OCI-LY7 (cell line): ENCODE measurements at regions not wholly inside any gene's neighbourhood (a gene's known extent, or its start where the extent isn't known, plus 50 kb on each side); places are given as distances from the start of the nearest gene placed in this dataset.
"Not testable (repeated sequence)": the region's sequence is repeated elsewhere in the genome, so short reads cannot be mapped to it uniquely, and the experiment has no call there.

ENCODE experiments used
- BruUV-seq: library from RNA; stranded (reverse); fragments of 400-500 nt; replicated peaks from 2 replicates; lab custom pipeline; 2021; lab: Mats Ljungman, UMichigan
- CTCF ChIA-PET: fragments of 300-600 bp; sonication (Branson Sonifier 250); formaldehyde crosslinking; loops from one replicate; lab custom pipeline; 2022; ENCODE audit warnings: antibody characterized with exemption; ENCODE audit not compliant: unreplicated experiment; lab: Charles Lee
- POLR2A ChIA-PET: fragments of 300-600 bp; sonication (Branson Sonifier 250); formaldehyde crosslinking; loops from one replicate; lab custom pipeline; 2022; ENCODE audit warnings: antibody characterized with exemption; lab: Charles Lee
- DNase-seq: peaks from one replicate; pipeline ENCODE4 v3.0.0-alpha.2; 2015; ENCODE audit warnings: low spot score
- H2AFZ ChIP-seq: fragments of 200-600 bp; sonication (generic), shearing (Covaris generic); 2 replicates; pipeline ENCODE4 v1.6.1; 2014; ENCODE audit warnings: mild to moderate bottlenecking, antibody characterized with exemption, low read length, moderate library complexity
- H3K27ac ChIP-seq: fragments of 200-600 bp; sonication (generic); 2 replicates; pipeline ENCODE4 v1.5.1; 2014; ENCODE audit warnings: mixed run types, low read depth, mild to moderate bottlenecking, moderate library complexity, low read length, inconsistent platforms; ENCODE audit not compliant: poor library complexity, severe bottlenecking
- H3K36me3 ChIP-seq: fragments of 200-600 bp; sonication (generic); 2 replicates; pipeline ENCODE4 v1.6.1; 2014; ENCODE audit warnings: mild to moderate bottlenecking, antibody characterized with exemption, low read length, moderate library complexity, mixed read lengths; ENCODE audit not compliant: insufficient read depth
- H3K4me1 ChIP-seq: fragments of 200-600 bp; sonication (generic); 2 replicates; pipeline ENCODE4 v1.5.1; 2014; ENCODE audit warnings: mild to moderate bottlenecking, low read length; ENCODE audit not compliant: insufficient read depth, poor library complexity, severe bottlenecking
- H3K4me2 ChIP-seq: fragments of 200-600 bp; sonication (generic); 2 replicates; pipeline ENCODE4 v1.6.1; 2014; ENCODE audit warnings: mild to moderate bottlenecking, low read length
- H3K4me3 ChIP-seq: fragments of 200-600 bp; sonication (generic); 2 replicates; pipeline ENCODE4 v1.5.1; 2014; ENCODE audit warnings: mild to moderate bottlenecking, low read depth, low read length; ENCODE audit not compliant: poor library complexity, severe bottlenecking
- H3K79me2 ChIP-seq: fragments of 200-600 bp; sonication (generic); 2 replicates; pipeline ENCODE4 v1.6.1; 2016; ENCODE audit warnings: low read depth, mild to moderate bottlenecking, low read length, moderate library complexity, mixed read lengths; ENCODE audit not compliant: insufficient read depth
- H3K9me2 ChIP-seq: fragments of 200-600 bp; sonication (generic); 2 replicates; pipeline ENCODE4 v1.6.1; 2016; ENCODE audit warnings: mild to moderate bottlenecking, low read length, mixed read lengths; ENCODE audit not compliant: insufficient read depth
- H3K9me3 ChIP-seq: fragments of 200-600 bp; sonication (generic); 2 replicates; pipeline ENCODE4 v1.6.1; 2014; ENCODE audit warnings: mild to moderate bottlenecking, mixed run types, low read length, mixed read lengths
- H4K20me1 ChIP-seq: fragments of 200-600 bp; sonication (generic); 2 replicates; pipeline ENCODE4 v1.6.1; 2014; ENCODE audit warnings: mild to moderate bottlenecking, antibody characterized with exemption, low read length, moderate library complexity, mixed read lengths; ENCODE audit not compliant: insufficient read depth
- EZH2phosphoT487 ChIP-seq: fragments of 200-600 bp; sonication (generic); IDR thresholded peaks from 2 replicates; pipeline ENCODE4 v1.6.1; 2018; ENCODE audit warnings: low read depth, borderline replicate concordance, mild to moderate bottlenecking, mixed run types, antibody characterized with exemption, low read length, moderate library complexity, mixed read lengths
- intact Hi-C: fragments of 100-400 bp; cut with micrococcal nuclease; formaldehyde crosslinking; loops from one replicate; pipeline ENCODE4 v1.10.0; 2022; ENCODE audit not compliant: unreplicated experiment
- TF ChIP-seq, protein P1 (sequence below): fragments of 200-600 bp; sonication (generic); conservative IDR thresholded peaks from 2 replicates; pipeline ENCODE4 v1.5.1; 2014; ENCODE audit warnings: mild to moderate bottlenecking, antibody characterized with exemption, low read length, moderate library complexity, mixed read lengths

DNA sequence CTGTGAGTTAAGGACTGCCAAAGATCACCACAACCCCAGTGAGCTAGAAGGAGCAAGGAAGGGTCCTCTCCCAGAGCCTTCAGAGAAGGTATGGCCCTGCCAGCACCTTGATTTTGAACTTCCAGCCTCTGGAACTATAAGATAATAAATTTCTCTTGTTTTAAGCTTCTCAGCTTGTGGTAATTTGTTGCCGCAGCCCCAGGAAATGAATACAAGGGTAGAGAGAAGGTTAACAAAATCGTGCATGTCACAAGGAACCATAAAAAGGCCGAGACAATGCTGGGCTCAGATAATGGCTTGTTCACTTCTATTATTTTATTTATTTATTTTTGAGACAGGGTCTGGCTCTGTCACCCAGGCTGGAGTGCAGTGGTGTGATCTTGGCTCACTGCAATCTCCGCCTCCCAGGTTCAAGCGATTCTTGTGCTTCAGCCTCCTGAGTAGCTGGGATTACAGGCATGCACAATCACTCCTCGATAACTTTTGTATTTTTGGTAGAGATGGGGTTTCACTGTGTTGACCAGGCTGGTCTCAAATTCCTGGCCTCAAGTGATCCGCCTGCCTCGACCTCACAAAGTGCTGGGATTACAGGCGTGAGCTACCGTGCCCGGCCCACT is 71.5 kb downstream of the WSB1 start:
- H3K9me3 ChIP-seq, H3K79me2 ChIP-seq, H2AFZ ChIP-seq, H3K9me2 ChIP-seq, BruUV-seq, POLR2A ChIA-PET, CTCF ChIA-PET, H3K36me3 ChIP-seq, H3K4me1 ChIP-seq, H3K4me3 ChIP-seq, DNase-seq, H3K27ac ChIP-seq, H3K4me2 ChIP-seq, H4K20me1 ChIP-seq: not testable (repeated sequence)
- intact Hi-C loops = loop anchor here (10.0 kb wide), 1 partner anchor 69 kb away; no protein-coding TSS in a partner anchor

DNA sequence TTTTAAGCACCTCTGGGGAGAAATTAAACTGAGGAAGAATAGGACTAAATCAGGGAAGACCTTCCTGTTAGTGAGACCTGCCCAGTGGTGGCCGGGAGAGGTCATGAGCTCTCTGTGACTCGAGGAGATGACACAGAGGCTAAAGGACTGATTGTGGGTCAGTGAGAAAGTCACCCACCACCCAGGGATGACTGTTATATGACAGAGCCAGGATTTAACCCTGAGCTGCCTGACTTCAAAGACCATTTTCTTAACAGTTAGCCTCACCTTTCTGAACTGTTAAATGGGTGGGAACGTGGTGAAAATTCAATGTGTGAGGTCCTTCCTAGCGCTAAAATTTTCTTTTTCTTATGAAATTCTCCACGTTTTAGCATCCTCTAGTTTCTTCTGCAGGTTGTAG is 72.5 kb downstream of the WSB1 start:
- H3K4me2 ChIP-seq = no peak overlapping the region
- no peaks in the 10 kb centered on the region for H3K9me2 ChIP-seq
- no peak overlapping the region for H3K4me3 ChIP-seq
- H4K20me1 ChIP-seq = no peaks in the 10 kb centered on the region
- H3K27ac ChIP-seq = no peak overlapping the region
- no peaks in the 10 kb centered on the region for H3K79me2 ChIP-seq
- ChIA-PET POLR2A (no interaction called here), CTCF (no interaction called here)
- H3K36me3 ChIP-seq = no peaks in the 10 kb centered on the region
- H3K9me3 ChIP-seq = no peaks in the 10 kb centered on the region
- TF ChIP-seq EZH2phosphoT487 = no peak
- TF ChIP-seq, protein P1, sequence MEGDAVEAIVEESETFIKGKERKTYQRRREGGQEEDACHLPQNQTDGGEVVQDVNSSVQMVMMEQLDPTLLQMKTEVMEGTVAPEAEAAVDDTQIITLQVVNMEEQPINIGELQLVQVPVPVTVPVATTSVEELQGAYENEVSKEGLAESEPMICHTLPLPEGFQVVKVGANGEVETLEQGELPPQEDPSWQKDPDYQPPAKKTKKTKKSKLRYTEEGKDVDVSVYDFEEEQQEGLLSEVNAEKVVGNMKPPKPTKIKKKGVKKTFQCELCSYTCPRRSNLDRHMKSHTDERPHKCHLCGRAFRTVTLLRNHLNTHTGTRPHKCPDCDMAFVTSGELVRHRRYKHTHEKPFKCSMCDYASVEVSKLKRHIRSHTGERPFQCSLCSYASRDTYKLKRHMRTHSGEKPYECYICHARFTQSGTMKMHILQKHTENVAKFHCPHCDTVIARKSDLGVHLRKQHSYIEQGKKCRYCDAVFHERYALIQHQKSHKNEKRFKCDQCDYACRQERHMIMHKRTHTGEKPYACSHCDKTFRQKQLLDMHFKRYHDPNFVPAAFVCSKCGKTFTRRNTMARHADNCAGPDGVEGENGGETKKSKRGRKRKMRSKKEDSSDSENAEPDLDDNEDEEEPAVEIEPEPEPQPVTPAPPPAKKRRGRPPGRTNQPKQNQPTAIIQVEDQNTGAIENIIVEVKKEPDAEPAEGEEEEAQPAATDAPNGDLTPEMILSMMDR = no peak
- intact Hi-C loops = loop anchor here (10.0 kb wide), 1 partner anchor 68 kb away; no protein-coding TSS in a partner anchor
- H2AFZ ChIP-seq = no peak overlapping the region
- BruUV-seq = no TSS peak
- H3K4me1 ChIP-seq = no peaks in the 10 kb centered on the region
- DNase-seq = no peak

DNA sequence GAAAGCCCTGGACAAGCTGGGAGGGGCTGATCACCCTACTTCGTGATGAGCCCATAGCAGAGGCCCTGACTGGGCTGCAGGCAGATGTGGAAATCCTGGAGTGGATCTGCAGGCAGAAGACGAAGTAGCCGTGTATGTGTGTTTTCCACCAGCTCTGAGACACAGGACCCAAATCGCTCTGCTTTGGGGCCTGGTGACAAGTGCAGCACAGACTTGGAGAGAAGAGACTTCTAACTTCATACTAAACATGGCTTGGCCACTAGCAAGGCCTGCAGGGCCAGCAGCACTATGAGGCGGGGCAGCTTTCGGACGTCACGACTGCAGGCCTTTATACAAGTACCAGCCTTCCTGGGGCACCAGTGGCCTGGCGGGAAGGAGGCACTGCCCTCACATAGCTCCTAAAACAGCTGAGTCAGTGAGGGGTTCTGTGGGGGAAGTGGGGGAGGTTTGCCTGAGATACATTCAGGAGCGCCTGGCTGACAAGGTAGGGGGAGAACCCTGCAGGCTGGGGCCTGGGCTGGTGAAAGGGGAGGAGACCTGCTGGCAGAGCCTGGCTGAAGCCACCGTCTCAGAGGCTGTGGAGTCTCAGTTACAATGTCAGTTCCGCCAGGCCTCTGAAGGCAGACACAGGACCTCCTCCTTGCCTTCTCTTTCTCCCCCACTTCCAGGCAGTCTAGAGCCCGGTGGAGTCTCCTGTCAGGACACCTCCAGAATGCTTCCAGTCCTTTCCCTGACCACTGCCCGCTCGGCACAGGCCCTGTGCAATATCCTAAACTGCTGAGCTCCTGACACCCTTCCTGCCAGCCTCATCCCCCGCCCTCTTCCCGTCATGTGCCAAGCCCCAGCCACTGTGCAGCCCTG is 73.4 kb downstream of the WSB1 start:
- ChIA-PET POLR2A (no interaction called here), CTCF (interaction anchor here (0.6 kb wide), 1 partner anchor 129 kb away, joined by 3 read pairs; no protein-coding TSS in a partner anchor)
- Histone ChIP-seq H4K20me1 (no peaks in the 10 kb centered on the region), H3K79me2 (no peaks in the 10 kb centered on the region), H3K4me2 (no peak overlapping the region), H3K27ac (no peak overlapping the region), H3K9me3 (no peaks in the 10 kb centered on the region; the same call in 1 of the 2 replicates), H3K4me1 (no peaks in the 10 kb centered on the region), H3K9me2 (no peaks in the 10 kb centered on the region), H3K4me3 (no peak overlapping the region), H2AFZ (no peak overlapping the region), H3K36me3 (no peaks in the 10 kb centered on the region)
- no peak for DNase-seq
- intact Hi-C loops = loop anchor here (10.0 kb wide), 1 partner anchor 67 kb away; no protein-coding TSS in a partner anchor
- TF ChIP-seq, protein P1 = no peak
- TF ChIP-seq EZH2phosphoT487 = no peak
- no TSS peak for BruUV-seq
